HepG2 (cell line): ENCODE measurements at regions not wholly inside any gene's neighbourhood (a gene's known extent, or its start where the extent isn't known, plus 50 kb on each side); places are given as distances from the start of the nearest gene placed in this dataset.

Source experiments
- ATAC-seq: fragments of 200-7000 bp; cut with Tn5 transposase; 3 replicates; pipeline ENCODE4 v1.9.1; 2020; ENCODE audit warnings: mild to moderate bottlenecking, moderate library complexity
- BruUV-seq: library from RNA; stranded (reverse); fragments of 400-500 nt; replicated peaks from 2 replicates; lab custom pipeline; 2021; lab: Mats Ljungman, UMichigan
- CTCF ChIA-PET: fragments of 300-600 bp; formaldehyde crosslinking; extraction: SDS; loops from one replicate; lab custom pipeline; 2021; ENCODE audit warnings: low total read pairs, inconsistent platforms, low intra/inter-chr PET ratio; lab: Yijun Ruan, JAX
- POLR2A ChIA-PET: fragments of 350-600 bp; sonication (Branson Sonifier 250); formaldehyde crosslinking; loops from one replicate; lab custom pipeline; 2020; ENCODE audit warnings: antibody characterized with exemption, inconsistent platforms; lab: Yijun Ruan, JAX
- DNase-seq: peaks from one replicate; pipeline ENCODE4 v3.0.0-alpha.2; 2015; ENCODE audit warnings: low spot score
- FAIRE-seq: peaks from 3 replicates; lab custom pipeline; 2011; peaks lifted over from hg19 to GRCh38; lab: Jason Lieb, UNC
- H2AFZ ChIP-seq: one replicate; pipeline ENCODE4 v1.6.1; 2011; ENCODE audit warnings: low read length, inconsistent platforms
- H3K27ac ChIP-seq: fragments of 300-600 bp; 3 replicates; pipeline ENCODE4 v1.8.0; 2011; ENCODE audit warnings: mixed run types, mild to moderate bottlenecking, mixed read lengths, low read length, inconsistent platforms; ENCODE audit not compliant: insufficient read depth; ENCODE audit errors: extremely low read length
- H3K27me3 ChIP-seq, 2 experiments: fragments of 200-600 bp in 1 of 2; 2 replicates in 1 of 2; 3 replicates in 1 of 2; pipeline versions ENCODE4 v1.6.0 to v1.8.0; 2011; ENCODE audit warnings: low read length in 2 of 2, mild to moderate bottlenecking in 2 of 2, moderate library complexity in 2 of 2, inconsistent platforms in 1 of 2; ENCODE audit not compliant: insufficient read depth in 2 of 2, control insufficient read depth in 1 of 2
- H3K36me3 ChIP-seq, 2 experiments: fragments of 200-600 bp in 1 of 2; replicated peaks in 1 of 2; 2 replicates in 1 of 2; 3 replicates in 1 of 2; pipeline versions ENCODE4 v1.5.1 to v1.8.0; 2011; ENCODE audit warnings: low read length in 2 of 2, inconsistent platforms in 1 of 2; ENCODE audit not compliant: insufficient read depth in 2 of 2, control insufficient read depth in 1 of 2
- H3K4me1 ChIP-seq: 2 replicates; pipeline ENCODE4 v1.5.1; 2012; ENCODE audit warnings: low read length, inconsistent platforms; ENCODE audit not compliant: insufficient read depth
- H3K4me2 ChIP-seq: 2 replicates; pipeline ENCODE4 v1.6.0; 2011; ENCODE audit warnings: low read depth, low read length, inconsistent platforms
- H3K4me3 ChIP-seq, 3 experiments: fragments of 200-600 bp in 1 of 3; sonication (generic), shearing (Covaris generic) in 1 of 3; replicated peaks in 1 of 3; 2 replicates each; pipeline ENCODE4 v1.5.1; 2011 to 2016; ENCODE audit warnings: low read length in 3 of 3, inconsistent platforms in 2 of 3, low read depth in 2 of 3, mild to moderate bottlenecking in 2 of 3, control low read depth in 1 of 3, mixed read lengths in 1 of 3; ENCODE audit not compliant: insufficient read depth in 1 of 3
- H3K79me2 ChIP-seq: one replicate; pipeline ENCODE4 v1.6.1; 2011; ENCODE audit warnings: low read length, inconsistent platforms; ENCODE audit not compliant: insufficient read depth
- H3K9ac ChIP-seq: 2 replicates; pipeline ENCODE4 v1.6.0; 2011; ENCODE audit warnings: mild to moderate bottlenecking, low read depth, low read length, inconsistent platforms; ENCODE audit not compliant: insufficient read depth
- H3K9me3 ChIP-seq: 2 replicates; pipeline ENCODE4 v1.5.1; 2012; ENCODE audit warnings: mild to moderate bottlenecking, low read length
- H4K20me1 ChIP-seq: 2 replicates; pipeline ENCODE4 v1.6.0; 2011; ENCODE audit warnings: inconsistent platforms, mild to moderate bottlenecking, low read length, moderate library complexity; ENCODE audit not compliant: insufficient read depth
- ATF7 ChIP-seq, 2 experiments: fragments of 450-650 bp in 1 of 2; sonication (generic) in 1 of 2; formaldehyde crosslinking in 1 of 2; IDR thresholded peaks; 2 replicates each; pipeline versions ENCODE4 v1.4.0 to v1.6.1; 2016 to 2020; ENCODE audit warnings: antibody characterized with exemption in 1 of 2, mild to moderate bottlenecking in 1 of 2, missing genetic modification reagents in 1 of 2
- HOXA5 ChIP-seq: sonication (generic); formaldehyde crosslinking; IDR thresholded peaks from 2 replicates; pipeline ENCODE4 v1.4.0; 2020; ENCODE audit warnings: missing genetic modification reagents
- KDM2A ChIP-seq: sonication (generic); formaldehyde crosslinking; IDR thresholded peaks from 2 replicates; pipeline ENCODE4 v1.4.0; 2020; ENCODE audit warnings: low read depth, missing genetic modification reagents, borderline replicate concordance
- NFIC ChIP-seq: IDR thresholded peaks from 2 replicates; pipeline ENCODE4 v1.6.1; 2012; ENCODE audit warnings: mild to moderate bottlenecking, low read length, inconsistent platforms
- PAWR ChIP-seq: sonication (generic); formaldehyde crosslinking; IDR thresholded peaks from 2 replicates; pipeline ENCODE4 v1.4.0; 2020; ENCODE audit warnings: missing genetic modification reagents, mild to moderate bottlenecking, borderline replicate concordance
- SMARCE1 ChIP-seq: fragments of 450-650 bp; IDR thresholded peaks from 2 replicates; pipeline ENCODE4 v1.6.1; 2017; ENCODE audit warnings: borderline replicate concordance
- ZNF441 ChIP-seq: sonication (generic); formaldehyde crosslinking; IDR thresholded peaks from 2 replicates; pipeline ENCODE4 v1.7.0; 2021; ENCODE audit warnings: missing genetic modification reagents, borderline replicate concordance
- WGBS: methylation state at CpG from one replicate; pipeline ENCODE4 v1.1.6; 2017; ENCODE audit warnings: low lambda C conversion rate; 5-methylcytosine and 5-hydroxymethylcytosine counted together
- in situ Hi-C: cut with HindIII; loops from 2 replicates; pipeline ENCODE4 v1.10.0; 2017; ENCODE audit warnings: low pct_unique_long_range_greater_than_20kb; ENCODE audit not compliant: extremely low pct_ligation_motif_present
- intact Hi-C: fragments of 100-400 bp; cut with micrococcal nuclease; formaldehyde crosslinking; loops from one replicate; pipeline ENCODE4 v1.10.0; 2022; ENCODE audit not compliant: unreplicated experiment
- TF ChIP-seq, protein P1 (sequence below): sonication (generic); formaldehyde crosslinking; IDR thresholded peaks from 2 replicates; pipeline ENCODE4 v1.4.0; 2020; ENCODE audit warnings: missing genetic modification reagents, borderline replicate concordance
- TF ChIP-seq, protein P2 (sequence below): sonication (generic); formaldehyde crosslinking; IDR thresholded peaks from 2 replicates; pipeline ENCODE4 v1.8.1; 2022; ENCODE audit warnings: mild to moderate bottlenecking, missing genetic modification reagents

- TF ChIP-seq, protein P1, sequence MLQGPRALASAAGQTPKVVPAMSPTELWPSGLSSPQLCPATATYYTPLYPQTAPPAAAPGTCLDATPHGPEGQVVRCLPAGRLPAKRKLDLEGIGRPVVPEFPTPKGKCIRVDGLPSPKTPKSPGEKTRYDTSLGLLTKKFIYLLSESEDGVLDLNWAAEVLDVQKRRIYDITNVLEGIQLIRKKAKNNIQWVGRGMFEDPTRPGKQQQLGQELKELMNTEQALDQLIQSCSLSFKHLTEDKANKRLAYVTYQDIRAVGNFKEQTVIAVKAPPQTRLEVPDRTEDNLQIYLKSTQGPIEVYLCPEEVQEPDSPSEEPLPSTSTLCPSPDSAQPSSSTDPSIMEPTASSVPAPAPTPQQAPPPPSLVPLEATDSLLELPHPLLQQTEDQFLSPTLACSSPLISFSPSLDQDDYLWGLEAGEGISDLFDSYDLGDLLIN (CRISPR knock-in tag): no peak
- no peak for TF ChIP-seq PAWR (CRISPR knock-in tag)
- TF ChIP-seq ZNF441 (CRISPR knock-in tag): no peak
- no peak for TF ChIP-seq KDM2A
- TF ChIP-seq, protein P2, sequence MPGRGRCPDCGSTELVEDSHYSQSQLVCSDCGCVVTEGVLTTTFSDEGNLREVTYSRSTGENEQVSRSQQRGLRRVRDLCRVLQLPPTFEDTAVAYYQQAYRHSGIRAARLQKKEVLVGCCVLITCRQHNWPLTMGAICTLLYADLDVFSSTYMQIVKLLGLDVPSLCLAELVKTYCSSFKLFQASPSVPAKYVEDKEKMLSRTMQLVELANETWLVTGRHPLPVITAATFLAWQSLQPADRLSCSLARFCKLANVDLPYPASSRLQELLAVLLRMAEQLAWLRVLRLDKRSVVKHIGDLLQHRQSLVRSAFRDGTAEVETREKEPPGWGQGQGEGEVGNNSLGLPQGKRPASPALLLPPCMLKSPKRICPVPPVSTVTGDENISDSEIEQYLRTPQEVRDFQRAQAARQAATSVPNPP: no peak
- no peak for TF ChIP-seq SMARCE1
- TF ChIP-seq NFIC: no peak
Observed at GRCh38 chr6:113125626-113126025, 731.5 kb upstream of the MARCKS start (continued).

- H3K4me2 ChIP-seq: no peak overlapping the region
- 39% methylated on average over 5 of the region's 5 CpGs for WGBS
- BruUV-seq: no TSS peak
- in situ Hi-C loops: no loop called here
- ChIA-PET POLR2A (no interaction called here), CTCF (no interaction called here)
- peak; percentile 42 for TF ChIP-seq ATF7 (IDR thresholded peaks at IDR 0.05)
- no peak for TF ChIP-seq ATF7 (CRISPR knock-in tag; IDR thresholded peaks at IDR 0.05)
- no peak for TF ChIP-seq HOXA5
- DNase-seq (no peak), FAIRE-seq (no peak), ATAC-seq (no peak)
- no peak overlapping the region for H3K9ac ChIP-seq
- H3K9me3 ChIP-seq: no peaks in the 10 kb centered on the region
- no peaks in the 10 kb centered on the region for H3K4me1 ChIP-seq
- H4K20me1 ChIP-seq: no peaks in the 10 kb centered on the region
- H3K4me3 ChIP-seq: no peak overlapping the region
- H3K79me2 ChIP-seq: no peaks in the 10 kb centered on the region
- intact Hi-C loops: no loop called here
- no peaks in the 10 kb centered on the region for H3K36me3 ChIP-seq
- no peaks in the 10 kb centered on the region for H3K27me3 ChIP-seq
- H2AFZ ChIP-seq: no peak overlapping the region
- H3K27ac ChIP-seq: no peak overlapping the region
Observed at GRCh38 chr6:113127786-113128419, 729.2 kb upstream of the MARCKS start.
